ENCODE measurements at regions not wholly inside any gene's neighbourhood (a gene's known extent, or its start where the extent isn't known, plus 50 kb on each side); places are given as distances from the start of the nearest gene placed in this dataset.
A peak's percentile ranks its signal among the peaks of the same experiment; 100 is the strongest.

- H3K9me3 Mint-ChIP-seq (ENCODE audit: low read depth), result peaks cover 24% of the 10 kb centered on the region
- no peak for DNase-seq (ENCODE audit: low spot score, unreplicated experiment)
- no peaks in the 10 kb centered on the region for H3K27me3 Mint-ChIP-seq
- no peak for TF ChIP-seq CTCF (IDR thresholded peaks at IDR 0.05; ENCODE audit: unreplicated experiment)
- peaks cover 2% of the 10 kb centered on the region for H3K36me3 Mint-ChIP-seq (ENCODE audit: insufficient read depth)
- H3K4me1 Mint-ChIP-seq (ENCODE audit: low read depth), result no peaks in the 10 kb centered on the region
- no peak overlapping the region for H3K27ac Mint-ChIP-seq
- H3K4me3 Mint-ChIP-seq (ENCODE audit: low read depth), result no peak overlapping the region
Measured at GRCh38 chr6:117145940-117146339, 119.4 kb upstream of the VGLL2 start.

GRCh38 chr6:117149324-117149723 lies 116.0 kb upstream of the VGLL2 start:
- Mint-ChIP-seq H3K36me3 (ENCODE audit: insufficient read depth) (peaks cover 4% of the 10 kb centered on the region), H3K9me3 (ENCODE audit: low read depth) (peaks cover 35% of the 10 kb centered on the region), H3K4me1 (ENCODE audit: low read depth) (no peaks in the 10 kb centered on the region), H3K27ac (no peak overlapping the region), H3K27me3 (no peaks in the 10 kb centered on the region), H3K4me3 (ENCODE audit: low read depth) (no peak overlapping the region)
- no peak for TF ChIP-seq CTCF (IDR thresholded peaks at IDR 0.05; ENCODE audit: unreplicated experiment)
- no peak for DNase-seq (ENCODE audit: low spot score, unreplicated experiment)

DNA sequence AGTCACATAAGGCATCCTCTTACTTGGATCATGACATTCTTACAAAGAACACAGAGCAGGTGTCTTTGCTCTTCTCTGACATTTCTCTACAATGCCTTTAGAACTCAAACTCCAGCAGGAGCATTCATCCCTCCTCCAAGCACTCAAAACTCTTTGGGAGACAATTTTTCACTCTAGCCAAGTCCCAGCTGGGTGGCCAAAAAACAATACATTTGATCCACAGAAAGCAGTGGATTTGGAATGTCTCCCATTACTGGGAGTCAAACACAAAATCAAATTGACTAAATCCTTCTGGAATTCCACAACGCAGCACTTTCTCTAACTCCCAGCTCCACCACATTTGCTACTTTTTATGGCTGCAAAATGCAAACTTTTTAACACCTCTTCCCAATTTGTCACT lies 108.6 kb upstream of the VGLL2 start:
- no peak for DNase-seq (ENCODE audit: low spot score, unreplicated experiment)
- Mint-ChIP-seq H3K36me3 (ENCODE audit: insufficient read depth) (no peaks in the 10 kb centered on the region), H3K27ac (no peak overlapping the region), H3K4me3 (ENCODE audit: low read depth) (no peak overlapping the region), H3K9me3 (ENCODE audit: low read depth) (peaks cover 3% of the 10 kb centered on the region), H3K4me1 (ENCODE audit: low read depth) (no peaks in the 10 kb centered on the region), H3K27me3 (no peaks in the 10 kb centered on the region)
- no peak for TF ChIP-seq CTCF (IDR thresholded peaks at IDR 0.05; ENCODE audit: unreplicated experiment)

DNA sequence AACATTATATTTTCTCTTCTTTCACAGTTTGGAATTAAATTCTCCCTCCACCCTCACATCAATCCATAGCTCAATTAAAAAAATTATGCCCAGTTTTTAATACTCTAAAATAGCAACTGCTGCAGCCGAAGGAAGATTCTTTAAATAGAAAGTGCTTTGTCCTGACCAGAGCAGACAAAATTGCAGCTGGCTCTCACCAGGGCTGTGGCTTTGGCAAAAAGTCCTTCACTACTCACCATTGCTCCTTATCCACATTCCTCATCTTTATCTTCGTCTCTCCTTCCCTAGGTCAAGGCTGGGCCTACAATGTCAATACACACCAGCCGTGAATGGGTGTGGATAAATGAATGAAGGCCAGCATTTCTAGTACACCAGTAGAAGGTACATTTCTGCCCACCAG lies 107.9 kb upstream of the VGLL2 start:
- no peaks in the 10 kb centered on the region for H3K36me3 Mint-ChIP-seq (ENCODE audit: insufficient read depth)
- H3K27ac Mint-ChIP-seq, result no peak overlapping the region
- H3K9me3 Mint-ChIP-seq (ENCODE audit: low read depth), result no peaks in the 10 kb centered on the region
- H3K4me3 Mint-ChIP-seq (ENCODE audit: low read depth), result no peak overlapping the region
- H3K4me1 Mint-ChIP-seq (ENCODE audit: low read depth), result no peaks in the 10 kb centered on the region
- H3K27me3 Mint-ChIP-seq, result no peaks in the 10 kb centered on the region
- no peak for DNase-seq (ENCODE audit: low spot score, unreplicated experiment)
- TF ChIP-seq CTCF (IDR thresholded peaks at IDR 0.05; ENCODE audit: unreplicated experiment), result no peak

DNA sequence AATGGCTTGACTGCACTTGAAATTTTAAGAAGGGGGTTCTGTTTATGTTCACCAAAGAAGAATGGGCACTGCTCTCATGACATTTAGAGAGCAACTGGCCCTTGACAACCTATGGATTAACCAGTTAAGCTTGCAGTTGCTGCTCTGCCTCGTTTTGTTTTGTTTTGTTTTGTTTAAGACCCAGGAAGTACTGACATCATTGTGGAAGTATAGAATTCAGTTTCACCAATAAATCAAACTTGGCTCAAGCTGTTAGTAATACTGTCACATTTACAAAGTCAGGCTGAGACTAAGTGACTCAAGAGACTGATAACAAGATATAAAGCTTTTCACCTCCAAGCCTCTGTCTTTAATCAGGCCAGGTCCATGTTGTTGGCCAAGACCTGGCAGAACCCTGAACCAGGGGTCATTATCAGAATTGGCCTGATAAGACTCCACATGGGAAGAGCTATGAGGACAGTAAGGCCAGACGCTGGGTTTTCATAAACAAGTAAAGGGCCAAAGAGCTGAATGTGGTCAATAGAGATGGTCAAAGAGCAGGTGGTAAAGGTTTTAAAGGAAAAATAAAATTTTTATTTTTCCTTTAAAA lies 99.4 kb upstream of the VGLL2 start:
- peak overlapping the region; percentile 12 for H3K27ac Mint-ChIP-seq
- DNase-seq (ENCODE audit: low spot score, unreplicated experiment), result no peak
- no peak overlapping the region for H3K4me3 Mint-ChIP-seq (ENCODE audit: low read depth)
- no peaks in the 10 kb centered on the region for H3K27me3 Mint-ChIP-seq
- TF ChIP-seq CTCF (IDR thresholded peaks at IDR 0.05; ENCODE audit: unreplicated experiment), result no peak
- peaks cover 10% of the 10 kb centered on the region for H3K4me1 Mint-ChIP-seq (ENCODE audit: low read depth)
- no peaks in the 10 kb centered on the region for H3K36me3 Mint-ChIP-seq (ENCODE audit: insufficient read depth)
- no peaks in the 10 kb centered on the region for H3K9me3 Mint-ChIP-seq (ENCODE audit: low read depth)

Data from progenitor cell of endocrine pancreas (in vitro differentiated cells).